ENCODE measurements at regions not wholly inside any gene's neighbourhood (a gene's known extent, or its start where the extent isn't known, plus 50 kb on each side); places are given as distances from the start of the nearest gene placed in this dataset.

DNA sequence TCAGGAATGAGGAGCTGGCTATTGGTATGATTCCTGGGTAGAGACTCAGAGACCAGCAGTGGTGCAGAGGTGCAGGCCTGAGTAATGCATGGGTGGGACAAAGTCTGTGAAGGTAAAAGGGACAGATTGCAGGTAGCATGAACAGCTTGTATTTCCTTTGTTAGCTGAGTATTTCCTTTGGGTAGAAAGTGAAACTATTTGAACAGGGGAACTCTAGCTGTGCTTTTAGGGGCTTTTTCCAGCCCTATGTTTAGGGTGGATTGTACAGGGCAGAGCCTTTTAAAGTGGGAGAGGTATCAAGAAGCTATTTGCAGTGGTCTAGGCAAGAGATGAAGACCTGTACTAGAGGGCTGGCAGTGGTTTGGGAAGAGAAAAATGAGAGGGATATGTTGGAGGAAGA is 739.9 kb downstream of the REEP3 start:
- no peak for DNase-seq

DNA sequence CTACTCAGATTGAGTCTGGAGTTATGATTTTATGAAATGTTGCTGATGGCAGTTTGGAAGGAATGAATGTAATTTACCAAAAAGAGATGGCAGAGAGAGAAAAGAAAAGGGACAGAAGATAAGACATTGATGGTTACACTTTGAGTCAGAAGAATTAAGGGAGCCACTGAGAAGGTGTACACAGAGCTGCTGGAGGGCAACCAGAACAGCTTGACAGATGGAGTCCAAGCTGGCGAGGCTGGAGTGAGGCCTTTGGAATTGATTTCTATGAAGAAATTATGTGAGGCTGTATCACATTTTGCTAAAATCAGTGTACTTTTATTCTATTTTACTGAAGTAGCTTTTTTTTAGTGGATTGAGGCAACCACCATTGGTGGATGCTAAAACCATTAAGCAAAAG is 740.5 kb downstream of the REEP3 start:
- DNase-seq = no peak

DNA sequence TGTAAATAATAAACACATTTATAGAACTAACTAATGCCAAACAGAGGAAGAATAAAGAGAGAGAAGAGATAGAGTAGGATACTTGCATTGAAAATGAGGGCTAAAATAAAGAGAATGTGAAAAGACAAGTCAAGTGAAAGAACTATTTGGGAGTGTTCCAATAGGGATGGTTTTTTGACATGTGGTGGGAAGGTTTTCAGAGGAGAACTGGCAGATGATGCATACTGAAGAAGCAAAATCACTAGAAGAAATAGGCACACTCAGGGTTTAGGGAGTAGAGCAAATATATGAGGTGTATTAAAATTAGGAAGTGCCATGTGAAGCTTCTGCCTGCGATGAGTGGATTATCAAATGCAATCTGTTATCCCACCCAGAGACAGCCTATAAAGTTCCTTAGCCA is 744.8 kb downstream of the REEP3 start:
- DNase-seq = no peak

GRCh38 chr10:64271508-64271907 is 750.3 kb downstream of the REEP3 start:
- DNase-seq = no peak

DNA sequence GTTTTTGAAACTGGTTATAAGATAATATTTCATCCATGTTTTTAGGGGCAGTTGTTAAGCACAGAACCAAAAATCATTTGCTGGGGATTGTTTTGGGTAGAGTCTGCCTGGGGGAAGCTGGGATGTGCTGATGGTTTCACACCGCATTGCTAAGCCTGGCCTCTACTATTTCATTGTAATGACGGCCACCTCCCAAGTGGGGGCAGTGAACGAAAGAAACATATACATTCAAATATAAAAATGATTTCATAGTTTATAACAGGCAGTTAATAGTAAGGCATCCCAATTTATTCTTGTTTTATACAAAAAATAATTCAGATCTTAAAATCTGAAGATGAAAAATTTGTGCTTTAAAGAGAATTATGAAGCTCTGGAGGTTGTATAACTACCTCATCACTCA is 750.8 kb downstream of the REEP3 start:
- DNase-seq = no peak

DNA sequence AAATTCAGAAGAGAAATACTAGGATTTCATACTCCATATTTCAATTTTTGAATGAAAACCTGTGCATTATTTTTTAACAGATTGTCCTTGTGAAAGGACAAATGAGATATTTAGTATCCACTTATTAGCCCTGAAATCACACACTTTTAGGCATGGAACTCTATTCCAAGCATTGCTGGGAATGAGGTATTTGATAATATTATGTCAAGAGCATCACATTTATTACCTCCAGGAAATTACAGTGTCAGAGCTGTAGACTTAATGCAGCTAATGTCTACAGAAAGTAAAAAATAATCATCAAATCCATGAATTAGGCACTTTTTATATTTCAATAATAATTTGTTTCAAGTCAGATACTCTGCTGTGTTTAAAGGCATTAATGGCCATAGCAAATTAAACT is 753.8 kb downstream of the REEP3 start:
- no peak for DNase-seq

GRCh38 chr10:64275774-64276173 is 754.6 kb downstream of the REEP3 start:
- no peak for DNase-seq

DNA sequence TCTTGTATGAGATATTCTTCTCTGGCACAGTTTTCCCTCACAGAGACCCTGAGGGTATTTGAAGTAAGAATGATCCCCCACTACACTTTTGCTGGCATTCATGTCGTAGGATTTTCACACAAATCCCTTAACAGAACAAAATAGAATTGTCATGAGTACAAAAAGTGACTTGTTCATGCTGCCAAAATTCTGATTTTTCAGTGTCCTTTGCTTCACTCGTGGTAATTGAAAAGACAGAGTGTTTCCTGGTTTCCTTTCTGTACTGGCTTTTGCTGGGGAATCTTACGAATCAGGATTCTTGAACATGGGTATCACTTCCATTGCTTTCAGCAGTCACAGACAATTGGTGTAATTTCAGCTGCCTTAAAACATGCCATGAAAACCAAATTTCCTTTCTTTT is 756.3 kb downstream of the REEP3 start:
- DNase-seq = no peak

DNA sequence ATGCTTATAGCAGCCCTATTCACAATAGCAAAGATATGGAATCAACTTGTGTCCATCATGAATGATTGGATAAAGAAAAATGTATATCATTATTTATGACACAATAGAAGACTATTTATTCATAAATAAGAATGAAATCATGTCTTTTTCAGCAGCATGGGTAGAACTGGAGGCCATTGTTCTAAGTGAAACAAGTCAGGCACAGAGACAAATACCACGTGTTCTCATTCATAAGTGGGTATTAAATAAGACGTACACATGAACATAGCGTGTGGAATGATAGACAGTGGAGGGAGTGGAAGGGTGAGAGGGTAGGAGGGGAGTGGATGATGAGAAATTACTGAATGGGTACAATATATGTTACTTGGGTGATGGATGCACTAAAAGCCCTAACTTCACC is 762.4 kb downstream of the REEP3 start:
- DNase-seq = no peak

DNA sequence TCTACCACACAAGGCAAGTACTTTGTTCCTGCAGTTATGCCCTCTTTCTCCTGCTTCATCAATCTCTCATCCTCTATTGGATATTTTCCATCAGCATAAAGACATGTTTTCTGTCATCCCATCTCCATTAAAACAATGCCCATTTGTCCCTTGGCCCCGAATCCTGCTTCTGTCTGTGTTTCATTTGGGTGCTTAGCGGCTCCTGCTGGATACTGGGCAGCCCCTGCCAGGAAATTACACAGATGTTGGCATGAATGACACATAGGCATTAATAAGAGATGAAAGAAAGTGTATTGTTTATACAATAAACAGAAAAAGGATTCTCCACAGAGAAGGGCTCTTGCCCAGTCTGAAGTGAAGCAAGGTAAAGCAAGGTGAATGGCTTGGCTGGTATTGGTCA is 765.3 kb downstream of the REEP3 start:
- DNase-seq = no peak

DNA sequence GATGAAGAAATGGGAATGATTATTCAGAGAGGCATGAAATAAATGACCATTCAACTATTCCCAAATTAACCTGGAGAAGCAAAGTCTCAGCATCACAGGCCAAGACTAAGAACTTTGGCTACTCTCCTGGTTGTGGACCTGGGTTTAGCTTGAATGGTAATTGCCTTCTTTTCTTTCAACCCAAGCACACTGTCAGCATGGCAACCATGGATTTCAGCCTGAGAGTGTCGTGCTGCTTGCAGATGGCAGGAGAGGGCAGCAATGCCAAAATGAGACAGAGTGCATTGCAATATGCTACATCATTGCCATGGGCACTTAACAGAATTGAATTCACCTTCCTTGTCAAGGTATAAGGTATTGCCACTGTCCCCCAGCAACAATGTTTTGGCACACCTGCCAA is 767.2 kb downstream of the REEP3 start:
- no peak for DNase-seq

DNA sequence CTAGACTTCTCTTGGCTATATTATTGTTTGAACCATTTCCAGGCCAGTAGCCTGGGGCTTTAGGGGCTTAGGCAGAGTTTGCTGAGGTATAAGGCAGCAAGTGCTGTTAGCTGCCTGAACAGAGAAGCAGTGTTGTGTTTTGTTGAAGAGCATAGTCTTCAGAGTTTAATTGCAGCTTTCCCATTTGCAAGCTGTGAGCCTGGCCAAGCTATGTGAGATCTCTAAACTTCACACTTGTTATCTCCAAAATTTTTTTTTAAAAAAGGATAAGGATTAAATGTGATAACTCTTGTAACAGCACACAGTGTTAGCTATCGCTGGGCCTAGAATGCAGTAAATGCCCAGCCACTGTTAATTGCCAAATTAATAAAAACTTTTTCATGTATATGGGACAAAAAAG is 782.4 kb downstream of the REEP3 start:
- no peak for DNase-seq

DNA sequence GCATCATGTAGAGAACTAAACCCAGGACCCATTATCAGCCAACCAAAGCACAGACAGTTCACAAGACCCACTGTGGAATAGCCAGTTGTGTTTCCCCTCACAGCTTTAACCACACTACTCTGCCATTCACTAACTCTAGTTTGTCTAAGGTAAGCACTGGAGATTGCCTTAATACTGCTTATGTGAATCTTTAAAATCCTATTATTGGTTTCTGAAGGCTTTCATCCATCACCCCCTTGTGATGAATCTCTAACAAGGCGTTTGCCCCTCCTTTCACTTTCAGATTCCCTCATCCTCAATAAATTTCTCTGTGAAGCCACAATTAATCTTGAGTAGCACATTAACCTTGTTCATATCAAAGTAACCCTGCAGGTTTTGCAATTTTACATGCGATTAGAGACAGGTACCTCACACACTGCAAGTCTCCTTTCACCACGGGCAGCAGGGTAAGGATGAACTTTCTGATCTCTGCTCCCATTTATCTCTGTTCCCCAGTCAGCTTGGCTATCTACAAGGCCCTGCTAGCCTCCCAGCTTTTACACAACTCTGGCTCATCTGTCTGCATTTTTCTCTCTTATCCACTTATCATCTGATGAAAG is 785.6 kb downstream of the REEP3 start:
- no peak for DNase-seq

- no peak for DNase-seq
These were observed 791.7 kb downstream of the REEP3 start for GRCh38 chr10:64312876-64313275.

DNA sequence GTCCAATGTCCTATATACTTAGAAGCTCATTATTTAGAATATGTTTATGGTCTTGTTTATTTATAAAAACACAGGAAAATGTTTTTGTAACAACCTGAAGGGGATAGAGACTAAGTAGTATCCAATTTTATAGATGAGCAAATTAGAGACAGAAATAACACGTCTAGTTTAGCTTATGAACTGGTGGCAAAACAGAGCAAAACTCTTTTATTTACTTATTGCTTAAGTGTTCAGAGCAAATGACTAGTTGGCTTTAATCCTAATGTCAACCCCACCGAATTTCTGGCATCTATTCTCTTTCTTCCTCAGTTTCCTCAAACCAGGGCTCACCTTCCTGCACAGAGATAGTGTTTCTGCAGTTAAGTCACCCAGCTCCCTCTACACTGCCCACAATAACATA is 792.8 kb downstream of the REEP3 start:
- no peak for DNase-seq

DNA sequence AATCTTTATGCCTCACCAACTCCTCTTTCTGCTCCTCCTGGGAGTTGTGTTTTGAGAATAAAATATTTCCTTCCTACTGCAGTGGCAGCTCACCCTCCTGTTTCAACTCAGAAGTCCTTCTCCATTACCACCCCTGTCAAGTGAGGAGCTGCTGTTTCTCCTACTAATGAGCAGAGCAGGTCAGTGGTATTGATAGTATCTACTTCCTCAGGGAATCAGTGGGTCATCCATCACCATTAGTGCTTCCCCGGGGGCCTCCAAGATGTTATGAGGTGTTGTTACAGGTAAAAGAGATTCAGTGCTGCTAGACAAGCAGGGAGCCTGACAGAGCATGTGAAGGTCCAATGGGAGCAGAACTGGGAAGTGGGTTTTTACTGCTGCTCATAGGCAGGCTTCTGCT is 795.2 kb downstream of the REEP3 start:
- DNase-seq = no peak

DNA sequence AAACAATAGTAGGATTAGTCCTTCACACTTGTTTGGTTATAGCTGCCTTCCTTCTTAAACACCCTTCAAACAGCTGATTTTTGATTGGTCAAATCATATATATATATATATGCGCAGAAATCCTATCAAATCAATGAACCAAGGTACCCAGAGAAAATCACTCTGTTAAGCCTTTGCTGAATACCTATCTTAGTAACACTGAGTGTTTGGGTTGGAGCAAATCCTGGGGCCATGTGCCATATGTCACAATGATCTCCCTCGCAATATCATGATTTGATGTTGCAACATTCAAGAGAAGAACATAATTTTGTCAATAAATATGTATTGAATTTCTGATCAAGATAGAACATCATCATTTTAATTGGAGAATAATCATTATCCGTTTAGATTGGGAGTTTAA is 795.6 kb downstream of the REEP3 start:
- DNase-seq = no peak

- no peak for DNase-seq
These were observed 799.2 kb downstream of the REEP3 start for GRCh38 chr10:64320448-64320847.

DNA sequence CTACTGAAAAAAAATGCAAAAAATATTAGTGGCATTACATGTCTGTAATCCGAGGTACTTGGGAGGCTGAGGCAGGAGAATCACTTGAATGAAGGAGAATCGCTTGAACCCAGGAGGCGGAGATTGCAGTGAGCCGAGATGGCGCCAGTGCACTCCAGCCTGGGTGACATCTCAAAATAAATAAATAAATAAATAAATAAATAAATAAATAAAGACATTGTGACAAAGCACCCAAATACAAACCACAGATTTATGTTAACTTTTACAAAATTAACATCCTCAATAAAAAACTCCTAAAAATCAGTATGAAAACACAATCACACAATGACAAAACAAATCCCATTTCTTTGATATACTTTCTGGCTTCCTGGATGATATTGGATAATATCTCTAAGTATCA is 808.3 kb downstream of the REEP3 start:
- no peak for DNase-seq

- no peak for DNase-seq
These were observed 811.4 kb downstream of the REEP3 start for GRCh38 chr10:64332551-64332950.

DNA sequence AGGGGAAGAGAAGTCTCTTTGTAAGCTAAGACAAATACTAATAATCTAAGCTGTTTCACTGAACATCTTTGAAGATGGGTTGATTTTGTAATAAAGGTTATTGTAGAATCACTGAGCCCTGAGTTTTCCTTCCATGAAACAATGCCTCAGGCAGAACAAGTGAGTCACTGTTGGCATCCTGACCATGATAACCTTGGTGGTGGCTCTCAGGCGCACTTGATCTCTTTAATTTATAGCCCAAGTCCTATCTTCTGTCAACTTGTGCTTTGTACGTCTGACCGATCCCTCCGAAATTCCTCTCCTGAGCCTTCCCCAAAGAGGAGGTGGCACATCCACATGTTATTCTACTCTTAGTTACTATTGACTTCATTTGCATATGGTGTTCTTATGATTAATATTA is 812.9 kb downstream of the REEP3 start:
- no peak for DNase-seq

- DNase-seq = no peak
These were observed 823.0 kb downstream of the REEP3 start for GRCh38 chr10:64344211-64344610.

- DNase-seq = no peak
These were observed 824.7 kb downstream of the REEP3 start for GRCh38 chr10:64345856-64346255.

DNA sequence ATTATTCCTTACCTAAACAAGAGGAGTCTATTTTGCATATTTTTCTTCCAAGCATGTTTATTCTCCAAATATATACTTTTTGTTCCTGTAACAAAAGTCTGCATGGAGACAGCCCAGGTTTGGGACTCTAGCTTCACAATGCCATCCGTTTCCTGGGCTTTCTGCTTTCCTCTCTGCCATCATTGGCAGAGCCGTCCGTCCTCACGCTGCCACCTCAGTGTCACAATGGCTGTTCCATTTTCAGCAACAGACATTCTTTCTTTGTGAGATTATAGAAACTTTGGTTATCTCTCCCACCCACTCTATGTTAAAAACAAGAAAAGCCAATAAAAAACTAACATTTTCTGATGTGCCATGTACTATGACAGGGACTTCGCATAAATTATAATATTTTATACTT is 825.2 kb downstream of the REEP3 start:
- no peak for DNase-seq

DNA sequence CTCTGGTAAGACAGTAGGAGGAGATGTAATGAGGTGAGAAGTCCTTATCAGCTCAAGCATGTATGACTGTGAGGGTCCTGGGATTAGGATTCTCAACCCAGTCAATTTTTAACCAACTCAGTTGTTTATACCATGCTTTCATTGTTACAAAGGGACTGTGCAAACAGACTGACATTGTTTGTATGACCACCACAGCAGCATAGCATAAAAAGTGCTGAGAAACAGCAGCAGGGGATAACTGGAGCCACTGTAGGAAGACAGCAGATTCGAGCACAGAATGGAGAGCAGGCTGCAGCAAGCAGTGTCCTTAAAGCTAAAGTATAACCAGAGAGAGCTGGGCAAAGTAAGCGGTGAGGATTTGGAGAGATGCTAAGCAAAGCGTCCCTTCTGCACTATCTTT is 829.5 kb downstream of the REEP3 start:
- no peak for DNase-seq

DNA sequence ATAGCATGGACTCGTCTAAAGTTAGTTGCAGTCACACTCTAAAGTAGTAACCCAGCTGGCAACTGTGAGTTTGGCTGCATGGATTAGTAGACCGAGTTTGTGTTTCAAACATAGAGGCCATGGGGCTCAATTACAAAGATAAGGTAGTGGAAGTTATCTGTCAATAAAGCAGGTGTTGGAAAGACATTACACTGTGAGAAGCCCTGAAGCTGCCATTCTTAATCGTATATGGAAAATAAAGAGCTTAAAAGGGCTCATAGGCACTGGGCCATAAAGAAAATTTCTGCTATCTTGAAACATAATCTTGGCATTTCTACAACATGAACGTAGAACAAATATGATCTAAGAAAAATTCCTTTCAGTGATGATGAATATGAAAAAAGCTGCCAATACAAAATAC is 837.7 kb downstream of the REEP3 start:
- DNase-seq = no peak
